ENCODE measurements at regions not wholly inside any gene's neighbourhood (a gene's known extent, or its start where the extent isn't known, plus 50 kb on each side); places are given as distances from the start of the nearest gene placed in this dataset.

DNA sequence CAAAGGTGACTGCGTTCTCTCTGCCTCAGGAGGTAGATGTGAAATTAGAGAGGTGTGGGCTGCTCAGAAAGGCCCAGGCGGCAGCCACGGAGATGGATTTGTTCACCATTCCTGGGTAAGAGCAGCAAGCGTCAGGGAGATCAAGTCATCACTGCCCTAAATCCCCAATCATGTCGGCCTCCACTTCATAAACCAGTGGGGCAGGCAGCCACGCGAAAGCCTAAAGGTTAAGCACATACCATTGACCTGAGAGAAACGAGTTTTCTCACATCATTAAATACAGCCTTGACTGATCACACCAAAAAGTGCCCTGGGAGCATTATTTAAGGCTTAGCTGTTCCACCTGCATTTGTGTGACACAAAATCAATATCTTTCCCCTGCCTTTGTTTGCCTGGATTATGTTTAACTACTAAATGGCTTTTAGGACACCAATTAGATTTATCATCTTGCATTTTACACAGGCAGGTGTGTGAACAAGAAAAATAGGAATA lies 50.7 kb upstream of the FOXB1 start:
- no peak overlapping the region for H3K27ac ChIP-seq
- no peaks in the 10 kb centered on the region for H3K4me1 ChIP-seq
- intact Hi-C loops (cut with DNase I; ENCODE audit: low total_unique reads): no loop called here
- H3K36me3 ChIP-seq: no peaks in the 10 kb centered on the region
- TF ChIP-seq POLR2A (IDR thresholded peaks at IDR 0.05): no peak
- TF ChIP-seq, protein P1, sequence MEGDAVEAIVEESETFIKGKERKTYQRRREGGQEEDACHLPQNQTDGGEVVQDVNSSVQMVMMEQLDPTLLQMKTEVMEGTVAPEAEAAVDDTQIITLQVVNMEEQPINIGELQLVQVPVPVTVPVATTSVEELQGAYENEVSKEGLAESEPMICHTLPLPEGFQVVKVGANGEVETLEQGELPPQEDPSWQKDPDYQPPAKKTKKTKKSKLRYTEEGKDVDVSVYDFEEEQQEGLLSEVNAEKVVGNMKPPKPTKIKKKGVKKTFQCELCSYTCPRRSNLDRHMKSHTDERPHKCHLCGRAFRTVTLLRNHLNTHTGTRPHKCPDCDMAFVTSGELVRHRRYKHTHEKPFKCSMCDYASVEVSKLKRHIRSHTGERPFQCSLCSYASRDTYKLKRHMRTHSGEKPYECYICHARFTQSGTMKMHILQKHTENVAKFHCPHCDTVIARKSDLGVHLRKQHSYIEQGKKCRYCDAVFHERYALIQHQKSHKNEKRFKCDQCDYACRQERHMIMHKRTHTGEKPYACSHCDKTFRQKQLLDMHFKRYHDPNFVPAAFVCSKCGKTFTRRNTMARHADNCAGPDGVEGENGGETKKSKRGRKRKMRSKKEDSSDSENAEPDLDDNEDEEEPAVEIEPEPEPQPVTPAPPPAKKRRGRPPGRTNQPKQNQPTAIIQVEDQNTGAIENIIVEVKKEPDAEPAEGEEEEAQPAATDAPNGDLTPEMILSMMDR (IDR thresholded peaks at IDR 0.05): no peak
- H3K4me3 ChIP-seq: no peak overlapping the region
- no peaks in the 10 kb centered on the region for H3K9me3 ChIP-seq
- no peak for DNase-seq
- H3K27me3 ChIP-seq: no peaks in the 10 kb centered on the region

DNA sequence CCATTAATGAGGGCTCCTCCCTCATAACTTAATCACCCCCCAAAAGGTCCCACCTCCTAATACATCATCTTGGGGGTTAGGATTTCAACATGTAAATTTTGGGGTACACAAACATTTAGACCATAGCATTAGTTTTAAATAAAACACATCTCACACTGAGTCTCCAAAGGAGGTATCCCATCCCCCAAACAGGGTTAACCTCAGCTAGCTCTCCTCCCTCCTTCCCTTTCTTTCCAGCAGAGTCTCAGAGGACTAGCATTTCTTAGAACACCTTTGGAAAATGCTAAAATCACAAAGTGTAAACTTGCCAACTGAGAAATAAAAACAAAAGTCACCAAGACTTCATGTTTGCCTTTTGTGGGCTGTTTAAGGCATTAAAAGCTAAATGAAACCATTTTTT lies 51.2 kb upstream of the FOXB1 start:
- TF ChIP-seq POLR2A (IDR thresholded peaks at IDR 0.05): no peak
- TF ChIP-seq, protein P1 (IDR thresholded peaks at IDR 0.05): no peak
- no peaks in the 10 kb centered on the region for H3K36me3 ChIP-seq
- no peaks in the 10 kb centered on the region for H3K4me1 ChIP-seq
- no peak overlapping the region for H3K27ac ChIP-seq
- intact Hi-C loops (cut with DNase I; ENCODE audit: low total_unique reads): no loop called here
- no peak for DNase-seq
- H3K4me3 ChIP-seq: no peak overlapping the region
- no peaks in the 10 kb centered on the region for H3K9me3 ChIP-seq
- H3K27me3 ChIP-seq: no peaks in the 10 kb centered on the region

DNA sequence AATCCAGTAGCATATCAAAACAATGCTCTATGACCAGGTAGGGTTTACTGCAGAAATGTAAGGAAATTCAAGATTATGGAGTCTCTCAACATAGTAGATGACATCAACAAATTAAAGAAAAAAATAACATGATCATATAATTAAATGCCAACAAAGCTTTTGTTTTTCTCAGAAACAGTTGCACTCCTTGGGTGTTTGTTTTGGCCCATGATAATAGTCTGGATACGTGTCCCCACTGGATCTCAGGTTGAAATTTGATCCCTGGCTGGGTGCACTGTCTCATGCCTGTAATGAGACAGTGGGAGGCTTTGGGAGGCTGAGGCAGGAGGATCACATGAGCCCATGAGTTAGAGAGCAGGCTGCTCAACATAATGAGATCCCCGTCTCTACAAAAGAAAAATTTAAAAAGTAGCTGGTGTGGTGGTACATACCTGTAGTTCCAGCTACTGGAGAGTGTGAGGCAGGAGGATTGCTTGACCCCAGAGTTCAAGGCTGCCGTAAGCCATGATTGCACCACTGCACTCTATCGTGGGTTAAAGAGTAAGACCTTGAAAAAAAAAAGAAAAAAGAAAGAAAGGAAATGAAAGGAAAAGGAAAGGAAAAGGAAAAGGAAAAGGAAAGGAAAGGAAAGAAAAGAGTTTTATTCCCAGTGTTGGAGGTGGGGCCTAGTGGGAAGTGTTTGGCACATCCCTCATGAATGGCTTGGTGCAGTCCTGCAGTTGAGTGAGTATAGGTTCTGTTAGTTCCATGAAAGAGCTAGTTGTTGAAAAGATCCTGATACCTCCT lies 53.3 kb upstream of the FOXB1 start:
- TF ChIP-seq POLR2A (IDR thresholded peaks at IDR 0.05): no peak
- TF ChIP-seq, protein P1 (IDR thresholded peaks at IDR 0.05): no peak
- no peak overlapping the region for H3K27ac ChIP-seq
- intact Hi-C loops (cut with DNase I; ENCODE audit: low total_unique reads): no loop called here
- H3K27me3 ChIP-seq: no peaks in the 10 kb centered on the region
- H3K4me1 ChIP-seq: no peaks in the 10 kb centered on the region
- DNase-seq: no peak
- no peak overlapping the region for H3K4me3 ChIP-seq
- no peaks in the 10 kb centered on the region for H3K36me3 ChIP-seq
- H3K9me3 ChIP-seq: no peaks in the 10 kb centered on the region

DNA sequence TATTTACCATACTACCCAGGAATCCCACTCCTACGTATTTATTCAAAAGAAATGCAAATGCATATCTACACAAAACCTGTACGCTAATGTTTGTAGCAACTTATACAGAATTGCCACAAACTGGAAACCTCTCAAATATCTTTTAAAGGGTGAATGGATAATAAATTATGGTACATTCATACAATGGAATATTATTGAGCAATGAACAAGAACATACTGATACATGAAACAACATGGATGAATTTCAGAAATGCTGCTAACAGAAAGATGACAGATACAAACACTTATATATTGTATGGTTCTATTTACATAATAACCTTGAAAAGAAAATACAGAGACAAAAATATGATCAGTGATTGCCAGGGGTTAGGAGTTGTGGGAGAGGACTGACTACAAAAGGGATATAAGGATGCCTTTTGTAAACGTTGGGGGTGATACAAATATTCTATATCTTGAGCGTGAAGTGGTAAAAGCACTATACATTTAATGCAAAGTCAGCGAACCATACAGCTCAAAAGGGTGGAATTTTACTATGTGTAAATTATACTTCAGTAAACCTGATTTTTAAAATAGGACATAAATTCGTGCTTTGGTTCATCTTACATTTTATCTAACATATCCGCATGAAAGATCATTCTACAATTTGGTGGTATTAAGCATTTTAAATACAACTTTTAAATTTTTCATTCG lies 55.0 kb upstream of the FOXB1 start:
- intact Hi-C loops (cut with DNase I; ENCODE audit: low total_unique reads): no loop called here
- no peak overlapping the region for H3K27ac ChIP-seq
- H3K4me3 ChIP-seq: no peak overlapping the region
- H3K36me3 ChIP-seq: no peaks in the 10 kb centered on the region
- no peaks in the 10 kb centered on the region for H3K27me3 ChIP-seq
- TF ChIP-seq POLR2A (IDR thresholded peaks at IDR 0.05): no peak
- TF ChIP-seq, protein P1 (IDR thresholded peaks at IDR 0.05): no peak
- no peaks in the 10 kb centered on the region for H3K9me3 ChIP-seq
- H3K4me1 ChIP-seq: no peaks in the 10 kb centered on the region
- DNase-seq: no peak

DNA sequence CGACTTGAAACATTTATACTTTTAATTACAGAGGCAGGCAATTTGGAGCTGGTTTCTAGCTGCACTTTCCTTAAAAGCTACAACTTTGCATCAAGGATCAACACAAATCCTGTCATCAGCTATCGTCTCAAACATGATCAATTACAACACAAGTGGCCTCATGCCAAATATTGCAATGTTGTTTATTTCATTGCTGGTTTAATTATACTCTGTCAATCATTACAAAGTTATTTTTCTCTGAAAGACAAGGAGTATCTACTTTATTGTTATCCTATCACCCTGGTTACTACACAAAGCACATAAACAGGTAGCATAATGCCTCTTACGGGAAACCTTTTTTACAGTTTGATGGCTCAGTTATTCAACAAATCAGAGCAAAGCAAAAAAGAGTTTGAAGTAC lies 58.0 kb upstream of the FOXB1 start:
- H3K4me3 ChIP-seq: no peak overlapping the region
- no peak for DNase-seq
- H3K27ac ChIP-seq: no peak overlapping the region
- no peaks in the 10 kb centered on the region for H3K4me1 ChIP-seq
- TF ChIP-seq, protein P1 (IDR thresholded peaks at IDR 0.05): no peak
- no peak for TF ChIP-seq POLR2A (IDR thresholded peaks at IDR 0.05)
- no peaks in the 10 kb centered on the region for H3K9me3 ChIP-seq
- no peaks in the 10 kb centered on the region for H3K27me3 ChIP-seq
- intact Hi-C loops (cut with DNase I; ENCODE audit: low total_unique reads): no loop called here
- no peaks in the 10 kb centered on the region for H3K36me3 ChIP-seq

All from uterus (tissue), 3 donors.